Gastrocnemius medialis (tissue), 4 donors: ENCODE measurements at regions not wholly inside any gene's neighbourhood (a gene's known extent, or its start where the extent isn't known, plus 50 kb on each side); places are given as distances from the start of the nearest gene placed in this dataset.

Source experiments
- ATAC-seq, 2 donors: fragments of 150-250 bp; one replicate each; pipeline ENCODE4 v1.9.1; 2016
- DNase-seq, 2 donors: peaks; one replicate each; pipeline ENCODE4 v3.0.0-alpha.2; 2019
- H3K27ac ChIP-seq, 4 donors: fragments of 200-600 bp; sonication (generic); 1 replicate in 1 of 4; 2 replicates in 3 of 4; pipeline ENCODE4 v1.5.1; 2016 to 2018; ENCODE audit warnings: mild to moderate bottlenecking in 2 of 4, moderate library complexity in 1 of 4
- H3K27me3 ChIP-seq, 3 donors: fragments of 200-600 bp; sonication (generic) in 2 of 3; 1 replicate in 1 of 3; 2 replicates in 2 of 3; pipeline versions ENCODE4 v1.5.1 to v1.6.0; 2016 to 2019; ENCODE audit warnings: mild to moderate bottlenecking in 1 of 3, moderate library complexity in 1 of 3
- H3K36me3 ChIP-seq, 2 donors: fragments of 200-600 bp; sonication (generic) in 1 of 2; one replicate each; pipeline ENCODE4 v1.5.1; 2017 to 2018
- H3K4me1 ChIP-seq, 2 donors: fragments of 200-600 bp; sonication (generic) in 1 of 2; one replicate each; pipeline ENCODE4 v1.5.1; 2016 to 2017; ENCODE audit warnings: mild to moderate bottlenecking in 2 of 2
- H3K4me3 ChIP-seq, 4 donors: fragments of 200-600 bp; sonication (generic) in 3 of 4; 1 replicate in 1 of 4; 2 replicates in 3 of 4; pipeline ENCODE4 v1.5.1; 2016 to 2019; ENCODE audit warnings: mild to moderate bottlenecking in 2 of 4
- H3K9me3 ChIP-seq, 3 donors: fragments of 200-600 bp; sonication (generic) in 2 of 3; 1 replicate in 1 of 3; 2 replicates in 2 of 3; pipeline ENCODE4 v1.5.1; 2016 to 2019
- CTCF ChIP-seq, 5 experiments: fragments of 450-650 bp in 3 of 5; fragments of 200-600 bp in 2 of 5; sonication (generic) in 2 of 5; IDR thresholded peaks in 4 of 5; conservative IDR thresholded peaks in 1 of 5; 1 replicate in 4 of 5; 2 replicates in 1 of 5; pipeline ENCODE4 v1.5.1; 2016 to 2019; ENCODE audit warnings: antibody characterized with exemption in 5 of 5, mild to moderate bottlenecking in 3 of 5, moderate library complexity in 3 of 5
- POLR2A ChIP-seq, 2 donors: fragments of 450-650 bp; IDR thresholded peaks; one replicate each; pipeline ENCODE4 v1.6.1; 2017; ENCODE audit warnings: antibody characterized with exemption in 2 of 2, mild to moderate bottlenecking in 2 of 2, moderate library complexity in 2 of 2
- in situ Hi-C, 4 donors: fragments of 200-750 bp; cut with MboI; loops; one replicate each; pipeline versions ENCODE4 v1.15.0 to v1.8.0; 2017; ENCODE audit warnings: low sequenced_read_pairs in 4 of 4
- intact Hi-C: fragments of 100-400 bp; cut with DNase I; formaldehyde crosslinking; loops from one replicate; pipeline ENCODE4 v1.15.1; 2023; ENCODE audit warnings: low total_unique reads

- Histone ChIP-seq H3K27me3 (no peaks in the 10 kb centered on the region), H3K36me3 (no peaks in the 10 kb centered on the region), H3K27ac (no peak overlapping the region), H3K4me1 (no peaks in the 10 kb centered on the region), H3K4me3 (no peak overlapping the region), H3K9me3 (no peaks in the 10 kb centered on the region)
- ATAC-seq (no peak), DNase-seq (no peak)
- intact Hi-C loops (no loop called here), in situ Hi-C loops (no loop called here)
- no peak for TF ChIP-seq POLR2A (IDR thresholded peaks at IDR 0.05)
- no peak for TF ChIP-seq CTCF (IDR thresholded peaks at IDR 0.05 in 4 of 5, conservative IDR thresholded peaks at IDR 0.05 in 1 of 5)
These were observed 107.6 kb upstream of the SGK1 start for GRCh38 chr6:134425513-134425912.

GRCh38 chr6:134424798-134425170 is 106.9 kb upstream of the SGK1 start:
- Histone ChIP-seq H3K4me3 (no peak overlapping the region), H3K9me3 (no peaks in the 10 kb centered on the region), H3K36me3 (no peaks in the 10 kb centered on the region), H3K4me1 (no peaks in the 10 kb centered on the region), H3K27ac (no peak overlapping the region), H3K27me3 (no peaks in the 10 kb centered on the region)
- intact Hi-C loops = no loop called here
- in situ Hi-C loops = no loop called here
- TF ChIP-seq CTCF (IDR thresholded peaks at IDR 0.05 in 4 of 5, conservative IDR thresholded peaks at IDR 0.05 in 1 of 5) = no peak
- TF ChIP-seq POLR2A (IDR thresholded peaks at IDR 0.05) = no peak
- ATAC-seq = no peak
- DNase-seq = no peak

GRCh38 chr6:134424165-134424797 is 106.4 kb upstream of the SGK1 start:
- DNase-seq (no peak), ATAC-seq (no peak)
- H3K27me3 ChIP-seq = no peaks in the 10 kb centered on the region
- intact Hi-C loops (no loop called here), in situ Hi-C loops (no loop called here)
- H3K36me3 ChIP-seq = no peaks in the 10 kb centered on the region
- no peak overlapping the region for H3K4me3 ChIP-seq
- H3K4me1 ChIP-seq = no peaks in the 10 kb centered on the region
- TF ChIP-seq CTCF (IDR thresholded peaks at IDR 0.05 in 4 of 5, conservative IDR thresholded peaks at IDR 0.05 in 1 of 5) (no peak), POLR2A (IDR thresholded peaks at IDR 0.05) (no peak)
- no peak overlapping the region for H3K27ac ChIP-seq
- no peaks in the 10 kb centered on the region for H3K9me3 ChIP-seq

GRCh38 chr6:134422426-134423231 is 104.7 kb upstream of the SGK1 start:
- TF ChIP-seq CTCF (IDR thresholded peaks at IDR 0.05 in 4 of 5, conservative IDR thresholded peaks at IDR 0.05 in 1 of 5) (no peak), POLR2A (IDR thresholded peaks at IDR 0.05) (no peak)
- DNase-seq (no peak), ATAC-seq (no peak)
- Histone ChIP-seq H3K27ac (no peak overlapping the region), H3K4me1 (no peaks in the 10 kb centered on the region), H3K9me3 (no peaks in the 10 kb centered on the region), H3K27me3 (no peaks in the 10 kb centered on the region), H3K4me3 (no peak overlapping the region), H3K36me3 (no peaks in the 10 kb centered on the region)
- intact Hi-C loops (no loop called here), in situ Hi-C loops (no loop called here)
